Stimulated activated effector memory CD8-positive, alpha-beta T cell treated with anti-CD3 and anti-CD28 coated beads, Interleukin-12 subunit alpha, Interleukin-12 subunit beta, amount 100 ng/mL, for 72 hours (primary cell): ENCODE measurements at regions not wholly inside any gene's neighbourhood (a gene's known extent, or its start where the extent isn't known, plus 50 kb on each side); places are given as distances from the start of the nearest gene placed in this dataset.
"Not testable (repeated sequence)": the region's sequence is repeated elsewhere in the genome, so short reads cannot be mapped to it uniquely, and the experiment has no call there.

Experiments used
- ATAC-seq: fragments of 150-1000 bp; cut with Tn5 transposase; 2 replicates; pipeline ENCODE4 v1.10.0; 2021
- DNase-seq, 2 donors: peaks; one replicate each; pipeline ENCODE4 v3.0.0; 2021 to 2022; ENCODE audit warnings: low spot score in 2 of 2
- H3K27ac Mint-ChIP-seq: one replicate; pipeline ENCODE4 v1.8.0; 2022; ENCODE audit warnings: mild to moderate bottlenecking, mixed read lengths
- H3K36me3 Mint-ChIP-seq: one replicate; pipeline ENCODE4 v1.8.0; 2022; ENCODE audit warnings: mild to moderate bottlenecking, mixed read lengths
- H3K4me1 Mint-ChIP-seq: one replicate; pipeline ENCODE4 v1.8.0; 2022; ENCODE audit warnings: mixed read lengths
- H3K4me3 Mint-ChIP-seq: one replicate; pipeline ENCODE4 v1.8.0; 2022; ENCODE audit warnings: mild to moderate bottlenecking, mixed read lengths
- H3K9me3 Mint-ChIP-seq: one replicate; pipeline ENCODE4 v1.8.0; 2022; ENCODE audit warnings: mixed read lengths

DNA sequence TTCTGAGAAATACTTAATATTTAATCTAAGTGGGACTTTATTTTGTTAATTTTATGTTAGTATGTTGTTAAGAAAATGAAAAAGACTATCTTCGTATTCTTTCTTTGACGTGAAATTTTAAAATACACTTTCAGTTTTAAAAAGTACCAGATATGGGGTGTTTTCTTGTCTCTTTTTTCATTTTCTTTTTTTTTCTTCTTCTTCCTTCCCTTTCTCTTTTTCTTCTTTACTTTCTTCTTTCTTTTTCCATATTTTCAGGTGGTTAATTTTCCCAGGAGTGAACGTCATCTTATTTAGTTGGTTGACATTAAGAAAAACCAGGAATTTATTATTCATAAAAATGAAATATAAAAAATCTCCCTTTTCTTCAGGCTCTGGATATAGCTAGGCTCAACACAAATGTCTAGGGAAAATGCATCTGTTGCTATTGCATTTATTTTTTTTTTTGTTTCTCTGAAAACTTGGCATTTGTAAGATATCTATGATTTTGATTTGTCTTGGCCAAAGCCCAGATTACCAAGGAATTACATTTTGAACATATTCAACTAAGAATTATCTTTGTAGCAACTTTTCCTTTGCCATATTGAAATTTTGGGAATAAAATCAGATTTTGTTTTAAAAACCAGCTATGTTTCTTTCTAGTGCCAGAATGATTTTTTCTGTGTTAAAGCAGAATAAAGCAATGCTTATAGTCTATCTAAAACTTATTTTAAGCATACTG is 241.3 kb upstream of the FOXP2 start:
- no peak for ATAC-seq
- DNase-seq = no peak
- Mint-ChIP-seq H3K36me3 (no peaks in the 10 kb centered on the region), H3K27ac (no peak overlapping the region), H3K4me1 (no peaks in the 10 kb centered on the region), H3K9me3 (peaks cover under 1% of the 10 kb centered on the region), H3K4me3 (no peak overlapping the region)

DNA sequence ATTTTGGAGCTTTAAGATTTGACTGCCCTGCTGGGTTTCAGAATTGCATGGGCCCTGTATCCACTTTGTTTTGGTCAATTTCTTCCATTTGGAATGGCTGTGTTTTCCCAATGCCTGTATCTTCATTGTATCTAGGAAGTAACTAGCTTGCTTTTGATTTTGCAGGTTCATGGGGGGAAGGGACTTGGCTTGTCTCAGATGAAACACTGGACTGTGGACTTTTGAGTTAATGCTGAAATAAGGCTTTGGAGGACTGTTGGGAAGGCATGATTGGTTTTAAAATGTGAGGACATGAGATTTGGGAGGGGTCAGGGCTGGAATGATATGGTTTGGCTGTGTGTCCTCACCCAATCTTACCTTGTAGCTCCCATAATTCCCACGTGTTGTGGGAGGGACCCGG is 245.2 kb upstream of the FOXP2 start:
- not testable (repeated sequence) for H3K27ac Mint-ChIP-seq

DNA sequence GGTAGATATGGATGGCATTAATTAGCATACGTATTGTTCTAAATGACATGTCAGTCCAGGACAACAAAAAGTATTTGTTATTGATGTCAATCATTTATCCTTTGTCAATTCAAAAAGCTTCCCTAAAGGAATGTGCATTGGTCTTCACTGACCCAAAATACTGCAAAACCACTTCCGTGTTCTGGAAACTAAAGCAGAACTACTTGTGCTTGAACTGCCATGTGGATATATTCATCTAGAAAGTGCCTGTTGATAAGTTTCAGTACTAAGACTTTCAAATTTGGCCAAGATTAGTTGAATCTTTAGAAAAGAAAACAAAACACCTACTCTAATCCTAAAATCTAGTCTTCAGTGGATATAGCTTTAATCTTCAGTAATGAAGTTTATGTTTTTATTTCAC is 242.1 kb upstream of the PPP1R3A start:
- Mint-ChIP-seq H3K4me3 (no peak overlapping the region), H3K36me3 (no peaks in the 10 kb centered on the region), H3K9me3 (no peaks in the 10 kb centered on the region), H3K4me1 (no peaks in the 10 kb centered on the region), H3K27ac (no peak overlapping the region)
- ATAC-seq = no peak
- DNase-seq = no peak

More for the DNA sequence above, 245.2 kb upstream of the FOXP2 start:
- not testable (repeated sequence) for DNase-seq, H3K36me3 Mint-ChIP-seq, H3K9me3 Mint-ChIP-seq, H3K4me1 Mint-ChIP-seq, H3K4me3 Mint-ChIP-seq, ATAC-seq

DNA sequence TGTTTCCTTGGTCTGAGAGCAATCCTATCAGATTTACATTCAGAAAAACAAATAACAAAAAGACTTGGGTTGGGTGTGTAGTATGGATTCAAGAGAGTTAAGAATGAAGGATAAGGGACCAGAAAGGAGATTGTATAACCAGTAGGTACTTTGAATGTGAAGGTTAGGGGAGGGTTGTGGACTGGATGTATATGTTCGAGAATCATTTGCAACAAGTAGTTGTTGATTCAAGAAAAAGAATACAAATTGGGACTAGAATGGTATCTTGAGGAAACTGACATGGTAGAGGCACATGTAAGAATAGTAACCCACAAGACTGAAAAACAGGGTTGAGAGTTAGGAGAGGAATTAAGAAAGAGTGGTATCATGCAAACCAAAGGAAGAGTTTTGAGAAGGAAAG is 240.0 kb upstream of the PPP1R3A start:
- DNase-seq = no peak
- ATAC-seq = no peak
- no peak overlapping the region for H3K4me3 Mint-ChIP-seq
- H3K36me3 Mint-ChIP-seq = no peaks in the 10 kb centered on the region
- H3K27ac Mint-ChIP-seq = no peak overlapping the region
- H3K9me3 Mint-ChIP-seq = no peaks in the 10 kb centered on the region
- no peaks in the 10 kb centered on the region for H3K4me1 Mint-ChIP-seq

DNA sequence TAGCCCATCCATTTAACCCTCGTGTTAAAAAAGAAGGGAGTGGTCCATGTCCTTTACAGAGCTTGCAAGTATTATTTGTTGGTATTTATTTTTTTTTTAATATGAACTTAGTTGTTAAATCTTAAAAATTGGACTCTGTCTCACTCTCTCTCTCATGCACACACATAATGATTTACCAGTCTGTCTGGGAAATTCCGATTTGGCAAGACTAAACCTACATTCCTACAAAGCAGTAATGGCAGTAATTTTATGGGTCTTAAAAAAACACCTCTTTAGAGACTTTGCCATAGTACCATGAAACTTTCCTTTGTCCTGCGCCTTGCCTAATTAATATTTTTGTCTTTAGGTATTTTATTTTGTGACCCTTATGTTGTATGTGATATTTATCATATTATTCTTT is 239.5 kb upstream of the PPP1R3A start:
- Mint-ChIP-seq H3K4me3 (no peak overlapping the region), H3K4me1 (no peaks in the 10 kb centered on the region), H3K27ac (no peak overlapping the region), H3K36me3 (no peaks in the 10 kb centered on the region), H3K9me3 (no peaks in the 10 kb centered on the region)
- ATAC-seq (no peak), DNase-seq (no peak)

DNA sequence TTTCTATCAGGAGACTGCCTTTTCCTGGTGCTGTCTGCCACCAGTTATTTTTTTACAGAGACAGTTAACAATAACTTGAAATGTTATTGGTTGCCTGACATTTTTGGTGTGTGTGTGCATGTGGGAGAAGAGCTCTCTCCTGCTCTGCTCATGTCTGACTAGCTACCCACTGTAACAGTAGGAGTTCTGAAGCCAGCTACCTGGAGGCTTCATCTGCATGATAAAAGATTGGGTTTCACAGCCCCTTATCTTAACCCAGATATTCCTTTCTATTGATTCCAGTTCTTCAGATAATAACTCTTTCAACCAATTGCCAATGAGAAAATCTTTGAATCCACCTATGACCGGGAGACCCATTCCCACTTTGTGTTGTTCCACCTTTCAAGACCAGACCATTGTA is 237.4 kb upstream of the PPP1R3A start:
- Mint-ChIP-seq H3K9me3 (no peaks in the 10 kb centered on the region), H3K27ac (no peak overlapping the region), H3K4me1 (no peaks in the 10 kb centered on the region), H3K4me3 (no peak overlapping the region), H3K36me3 (no peaks in the 10 kb centered on the region)
- DNase-seq = no peak
- ATAC-seq = no peak

DNA sequence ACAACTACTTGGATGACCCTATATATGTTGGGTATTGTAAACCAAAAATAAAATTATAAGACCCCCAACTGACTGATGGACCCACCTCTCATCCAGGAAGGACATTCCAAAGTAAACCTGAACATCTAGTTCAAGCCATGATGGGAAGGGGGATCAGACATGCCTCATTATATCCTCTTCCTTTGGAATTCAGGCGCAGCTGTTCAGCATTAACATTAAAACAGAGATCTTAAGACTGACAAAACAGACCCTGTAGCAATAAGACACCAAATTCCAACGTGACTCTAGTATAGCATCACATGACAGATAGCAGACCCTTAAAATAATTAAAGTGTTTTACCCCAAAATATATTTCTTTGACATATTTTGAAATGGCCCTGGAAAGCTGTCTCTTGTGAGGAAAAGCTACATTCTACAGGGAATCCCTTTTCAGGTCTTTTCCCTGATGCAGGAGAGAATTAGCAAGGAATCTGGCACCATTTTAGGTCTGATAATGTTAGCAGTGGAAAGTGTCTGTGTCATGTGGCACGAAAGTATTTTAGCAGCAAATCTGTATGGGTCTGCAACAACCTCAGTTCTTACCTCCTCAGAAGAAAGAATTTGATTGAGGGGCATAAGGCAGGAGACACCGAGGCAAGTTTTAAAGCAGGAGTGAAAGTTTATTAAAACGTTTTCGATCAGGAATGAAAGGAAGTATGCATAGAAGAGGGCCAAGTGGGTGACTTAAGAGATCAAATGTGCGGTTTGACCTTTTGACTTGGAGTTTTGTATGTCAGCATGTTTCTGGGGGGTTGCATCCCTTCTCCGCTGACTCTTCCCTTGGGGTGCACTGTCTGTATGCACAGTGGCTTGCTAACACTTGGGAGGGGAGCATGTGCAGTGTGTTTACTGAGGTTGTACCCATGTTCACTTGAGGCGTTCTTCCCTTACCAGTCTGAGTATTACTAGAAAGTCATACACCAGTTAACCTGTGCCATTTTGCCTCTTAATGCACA is 236.6 kb upstream of the PPP1R3A start:
- Mint-ChIP-seq H3K9me3 (no peaks in the 10 kb centered on the region), H3K27ac (no peak overlapping the region), H3K36me3 (no peaks in the 10 kb centered on the region), H3K4me3 (no peak overlapping the region), H3K4me1 (no peaks in the 10 kb centered on the region)
- ATAC-seq (no peak), DNase-seq (no peak)

DNA sequence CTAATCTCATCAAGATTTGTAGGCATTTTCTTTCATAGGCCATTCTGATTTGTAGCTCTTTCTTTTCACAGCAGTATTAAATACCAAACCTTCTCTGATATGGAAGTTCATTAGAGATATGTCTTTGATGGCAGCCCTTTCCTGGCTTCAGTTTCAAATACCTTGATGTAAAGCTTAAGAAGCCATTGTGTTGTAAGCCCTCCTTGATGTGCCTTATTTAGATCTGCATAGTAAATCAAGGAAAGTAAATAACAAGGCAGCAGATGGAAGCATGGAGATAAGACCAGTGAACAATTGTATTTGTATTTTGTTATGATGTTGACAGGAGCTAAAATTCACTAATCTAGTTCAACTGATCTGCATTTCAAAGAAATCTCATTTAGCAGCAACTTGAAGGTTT is 234.9 kb upstream of the PPP1R3A start:
- Mint-ChIP-seq H3K36me3 (no peaks in the 10 kb centered on the region), H3K4me3 (no peak overlapping the region), H3K4me1 (no peaks in the 10 kb centered on the region), H3K27ac (no peak overlapping the region), H3K9me3 (no peaks in the 10 kb centered on the region)
- DNase-seq = no peak
- ATAC-seq = no peak

DNA sequence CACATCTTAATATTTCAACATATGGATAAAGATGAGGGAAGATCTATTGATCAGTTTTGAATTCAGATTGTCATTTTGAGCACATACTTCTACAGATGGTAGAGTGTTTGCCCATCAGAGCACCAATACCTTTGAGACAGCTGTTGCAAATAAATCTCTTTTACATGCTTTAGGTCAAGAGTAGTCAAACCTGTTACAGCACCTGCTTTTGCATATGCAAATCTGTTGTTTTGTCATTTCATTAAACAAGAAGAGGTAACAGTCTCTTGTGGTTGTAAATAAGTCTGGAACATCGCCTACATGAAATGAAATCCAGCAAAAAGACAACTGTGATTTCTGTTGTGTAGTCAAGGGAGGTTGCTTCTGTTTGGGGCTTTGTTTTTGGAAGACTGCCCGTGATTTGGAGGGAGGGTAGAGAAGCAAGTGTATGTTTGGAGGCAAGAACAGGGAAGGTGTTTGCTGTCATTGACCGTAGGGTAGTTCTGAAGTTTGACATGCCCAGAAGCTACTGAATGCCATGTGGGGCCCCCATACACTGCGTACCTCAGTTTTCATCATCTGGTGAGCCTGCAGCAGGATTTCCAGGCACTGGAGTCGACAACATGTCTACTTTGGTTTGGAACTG is 233.6 kb upstream of the PPP1R3A start:
- Mint-ChIP-seq H3K4me1 (no peaks in the 10 kb centered on the region), H3K36me3 (no peaks in the 10 kb centered on the region), H3K9me3 (no peaks in the 10 kb centered on the region), H3K27ac (no peak overlapping the region), H3K4me3 (no peak overlapping the region)
- ATAC-seq (no peak), DNase-seq (no peak)

DNA sequence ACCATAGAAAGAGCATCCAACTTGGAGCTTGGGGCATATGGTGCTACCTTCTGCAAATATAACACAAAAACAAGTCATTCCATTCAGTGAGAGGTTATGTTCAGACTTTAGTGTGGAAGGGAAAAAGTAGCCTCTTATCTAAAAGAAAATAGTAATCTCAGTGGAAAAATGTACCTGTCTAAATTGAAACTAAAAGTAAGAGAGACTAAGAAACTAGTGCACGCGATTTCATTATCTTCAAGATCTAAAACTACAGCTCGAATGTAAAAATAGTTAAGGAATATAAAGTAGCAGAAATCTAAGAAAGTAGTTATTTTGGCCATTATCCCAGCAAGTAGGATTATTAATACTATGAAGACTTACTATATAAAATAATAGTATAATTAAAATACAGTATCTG is 233.0 kb upstream of the PPP1R3A start:
- no peaks in the 10 kb centered on the region for H3K4me1 Mint-ChIP-seq
- H3K36me3 Mint-ChIP-seq = no peaks in the 10 kb centered on the region
- H3K9me3 Mint-ChIP-seq = no peaks in the 10 kb centered on the region
- DNase-seq (no peak), ATAC-seq (no peak)
- no peak overlapping the region for H3K4me3 Mint-ChIP-seq
- no peak overlapping the region for H3K27ac Mint-ChIP-seq

DNA sequence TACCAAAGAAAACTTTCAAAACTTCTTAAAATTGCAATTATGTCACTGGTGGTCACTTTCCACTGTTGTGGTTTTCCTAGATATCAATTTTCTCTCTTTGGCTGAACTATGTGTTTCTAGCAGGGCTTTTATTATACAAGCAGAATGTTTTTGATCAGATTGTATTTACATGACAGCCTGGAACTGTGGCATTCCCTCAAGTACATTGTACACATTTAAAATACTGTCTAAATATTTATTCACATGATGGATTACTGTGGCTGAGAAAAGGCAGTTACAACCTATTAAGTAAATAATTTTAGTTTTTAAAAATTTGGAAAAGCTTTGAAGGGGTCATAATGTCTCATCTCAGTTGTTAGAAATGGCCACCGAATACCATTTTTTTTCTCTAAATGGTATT is 231.9 kb upstream of the PPP1R3A start:
- H3K4me1 Mint-ChIP-seq = no peaks in the 10 kb centered on the region
- H3K4me3 Mint-ChIP-seq = no peak overlapping the region
- no peaks in the 10 kb centered on the region for H3K9me3 Mint-ChIP-seq
- DNase-seq (no peak), ATAC-seq (no peak)
- no peaks in the 10 kb centered on the region for H3K36me3 Mint-ChIP-seq
- no peak overlapping the region for H3K27ac Mint-ChIP-seq

DNA sequence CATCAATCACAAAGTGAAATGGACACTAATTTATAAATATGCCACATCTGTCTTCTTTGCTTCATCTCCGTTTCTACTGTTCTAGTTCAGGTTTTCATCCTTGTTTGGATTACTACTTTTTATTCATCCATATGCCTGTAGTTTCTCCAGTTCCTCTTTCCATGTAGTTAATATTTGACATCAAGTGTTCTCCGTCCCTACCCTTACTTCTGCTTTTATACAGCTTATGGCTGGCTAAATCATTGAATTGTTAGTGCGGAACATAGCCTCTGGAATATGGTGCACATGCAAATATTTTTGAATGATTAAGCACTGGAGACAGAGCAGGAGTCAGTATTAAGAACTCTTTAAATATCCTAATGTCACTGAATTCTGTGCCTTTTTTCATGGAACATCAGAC is 230.0 kb upstream of the PPP1R3A start:
- no peaks in the 10 kb centered on the region for H3K9me3 Mint-ChIP-seq
- DNase-seq = no peak
- H3K4me1 Mint-ChIP-seq = no peaks in the 10 kb centered on the region

DNA sequence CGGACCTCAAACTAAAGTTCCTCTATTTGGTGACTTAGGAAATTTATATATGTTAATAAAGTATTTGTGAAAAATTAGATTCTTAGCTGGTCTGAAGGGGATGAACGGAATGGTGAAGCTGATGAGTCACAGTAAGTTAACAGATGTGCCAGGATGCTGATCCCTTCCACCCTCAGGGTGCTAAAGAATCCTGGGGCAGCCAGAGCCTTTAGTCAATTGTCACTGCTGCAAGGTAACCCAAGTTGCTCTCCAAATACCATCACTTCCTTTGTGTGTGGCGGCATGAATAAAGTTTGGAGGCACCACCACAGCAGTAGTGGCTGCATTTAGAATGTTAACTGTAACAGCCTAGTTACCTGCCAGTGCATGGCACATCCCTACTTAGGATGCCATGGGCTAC is 222.6 kb upstream of the PPP1R3A start:
- ATAC-seq = no peak
- Mint-ChIP-seq H3K36me3 (no peaks in the 10 kb centered on the region), H3K4me1 (no peaks in the 10 kb centered on the region), H3K27ac (no peak overlapping the region), H3K4me3 (no peak overlapping the region), H3K9me3 (no peaks in the 10 kb centered on the region)
- no peak for DNase-seq

More for the DNA sequence above, 230.0 kb upstream of the PPP1R3A start:
- no peaks in the 10 kb centered on the region for H3K36me3 Mint-ChIP-seq
- no peak for ATAC-seq
- H3K4me3 Mint-ChIP-seq = no peak overlapping the region
- no peak overlapping the region for H3K27ac Mint-ChIP-seq

DNA sequence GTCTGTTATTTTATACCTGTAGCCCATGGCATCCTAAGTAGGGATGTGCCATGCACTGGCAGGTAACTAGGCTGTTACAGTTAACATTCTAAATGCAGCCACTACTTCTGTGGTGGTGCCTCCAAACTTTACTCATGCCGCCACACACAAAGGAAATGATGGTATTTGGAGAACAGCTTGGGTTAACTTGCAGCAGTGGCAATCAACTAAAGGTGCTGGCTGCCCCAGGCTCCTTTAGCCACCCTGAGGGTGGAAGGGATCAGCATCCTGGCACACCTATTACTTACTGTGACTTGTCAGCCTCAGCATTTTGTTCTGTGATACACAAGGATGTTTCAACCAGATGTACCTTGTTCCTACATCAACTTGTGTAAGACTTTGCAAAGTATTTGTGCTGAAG is 221.8 kb upstream of the PPP1R3A start:
- Mint-ChIP-seq H3K27ac (no peak overlapping the region), H3K4me1 (no peaks in the 10 kb centered on the region), H3K4me3 (no peak overlapping the region), H3K36me3 (no peaks in the 10 kb centered on the region), H3K9me3 (no peaks in the 10 kb centered on the region)
- DNase-seq (no peak), ATAC-seq (no peak)

DNA sequence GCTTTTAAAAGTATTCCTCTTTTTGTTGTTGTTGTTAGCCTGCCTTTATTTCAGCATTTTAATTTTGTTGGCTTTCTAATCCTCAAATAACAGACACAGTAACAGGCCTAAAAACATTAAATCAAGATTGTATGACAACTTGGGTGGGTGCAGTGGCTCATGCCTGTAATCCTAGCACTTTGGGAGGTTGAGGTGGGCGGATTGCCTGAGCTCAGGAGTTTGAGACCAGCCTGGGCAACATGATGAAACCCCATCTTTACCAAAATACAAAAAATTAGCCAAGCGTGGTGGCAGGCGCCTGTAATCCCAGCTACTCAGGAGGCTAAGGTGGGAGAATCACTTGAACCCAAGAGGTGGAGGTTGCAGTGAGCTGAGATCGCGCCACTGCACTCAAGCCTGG is 220.9 kb upstream of the PPP1R3A start:
- not testable (repeated sequence) for H3K36me3 Mint-ChIP-seq, ATAC-seq, H3K9me3 Mint-ChIP-seq, H3K4me1 Mint-ChIP-seq, H3K27ac Mint-ChIP-seq, DNase-seq, H3K4me3 Mint-ChIP-seq

DNA sequence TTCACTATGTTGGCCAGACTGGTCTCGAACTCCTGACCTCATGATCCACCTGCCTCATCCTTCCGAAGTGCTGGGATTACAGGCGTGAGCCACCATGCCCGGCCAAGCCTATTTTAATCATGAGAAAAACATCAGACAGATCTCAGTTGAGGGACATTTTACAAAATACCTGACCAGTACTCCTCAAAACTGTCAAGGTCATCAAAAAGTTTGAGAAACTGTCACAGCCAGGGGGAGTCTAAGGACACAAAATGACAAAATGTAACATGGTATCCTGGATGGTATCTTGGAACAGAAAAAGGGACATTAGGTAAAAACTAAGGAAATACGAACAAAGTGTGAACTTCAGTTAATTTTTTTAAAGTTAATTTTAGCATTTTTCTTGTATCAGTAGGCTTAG is 219.8 kb upstream of the PPP1R3A start:
- Mint-ChIP-seq H3K9me3 (no peaks in the 10 kb centered on the region), H3K4me3 (no peak overlapping the region)

More for the DNA sequence above, 219.8 kb upstream of the PPP1R3A start:
- ATAC-seq (no peak), DNase-seq (no peak)
- Mint-ChIP-seq H3K36me3 (no peaks in the 10 kb centered on the region), H3K4me1 (no peaks in the 10 kb centered on the region), H3K27ac (no peak overlapping the region)
